GM12875 (cell line): ENCODE measurements at regions not wholly inside any gene's neighbourhood (a gene's known extent, or its start where the extent isn't known, plus 50 kb on each side); places are given as distances from the start of the nearest gene placed in this dataset.

Experiments
- H3K4me3 ChIP-seq: one replicate; pipeline ENCODE4 v1.5.1; 2011; ENCODE audit warnings: low read depth, low read length, control low read depth
- TF ChIP-seq, protein P1 (sequence below): IDR thresholded peaks from 2 replicates; pipeline ENCODE4 v1.5.1; 2011; ENCODE audit warnings: low read depth, mild to moderate bottlenecking, control low read depth, inconsistent platforms, low read length, moderate library complexity, borderline replicate concordance; ENCODE audit not compliant: insufficient read depth

- TF ChIP-seq, protein P1, sequence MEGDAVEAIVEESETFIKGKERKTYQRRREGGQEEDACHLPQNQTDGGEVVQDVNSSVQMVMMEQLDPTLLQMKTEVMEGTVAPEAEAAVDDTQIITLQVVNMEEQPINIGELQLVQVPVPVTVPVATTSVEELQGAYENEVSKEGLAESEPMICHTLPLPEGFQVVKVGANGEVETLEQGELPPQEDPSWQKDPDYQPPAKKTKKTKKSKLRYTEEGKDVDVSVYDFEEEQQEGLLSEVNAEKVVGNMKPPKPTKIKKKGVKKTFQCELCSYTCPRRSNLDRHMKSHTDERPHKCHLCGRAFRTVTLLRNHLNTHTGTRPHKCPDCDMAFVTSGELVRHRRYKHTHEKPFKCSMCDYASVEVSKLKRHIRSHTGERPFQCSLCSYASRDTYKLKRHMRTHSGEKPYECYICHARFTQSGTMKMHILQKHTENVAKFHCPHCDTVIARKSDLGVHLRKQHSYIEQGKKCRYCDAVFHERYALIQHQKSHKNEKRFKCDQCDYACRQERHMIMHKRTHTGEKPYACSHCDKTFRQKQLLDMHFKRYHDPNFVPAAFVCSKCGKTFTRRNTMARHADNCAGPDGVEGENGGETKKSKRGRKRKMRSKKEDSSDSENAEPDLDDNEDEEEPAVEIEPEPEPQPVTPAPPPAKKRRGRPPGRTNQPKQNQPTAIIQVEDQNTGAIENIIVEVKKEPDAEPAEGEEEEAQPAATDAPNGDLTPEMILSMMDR, result no peak
- H3K4me3 ChIP-seq, result no peak overlapping the region
Observed at GRCh38 chr3:135448520-135448919, 517.0 kb upstream of the PPP2R3A start.

GRCh38 chr3:135449046-135449445 is 516.5 kb upstream of the PPP2R3A start:
- TF ChIP-seq, protein P1, result no peak
- H3K4me3 ChIP-seq, result no peak overlapping the region

DNA sequence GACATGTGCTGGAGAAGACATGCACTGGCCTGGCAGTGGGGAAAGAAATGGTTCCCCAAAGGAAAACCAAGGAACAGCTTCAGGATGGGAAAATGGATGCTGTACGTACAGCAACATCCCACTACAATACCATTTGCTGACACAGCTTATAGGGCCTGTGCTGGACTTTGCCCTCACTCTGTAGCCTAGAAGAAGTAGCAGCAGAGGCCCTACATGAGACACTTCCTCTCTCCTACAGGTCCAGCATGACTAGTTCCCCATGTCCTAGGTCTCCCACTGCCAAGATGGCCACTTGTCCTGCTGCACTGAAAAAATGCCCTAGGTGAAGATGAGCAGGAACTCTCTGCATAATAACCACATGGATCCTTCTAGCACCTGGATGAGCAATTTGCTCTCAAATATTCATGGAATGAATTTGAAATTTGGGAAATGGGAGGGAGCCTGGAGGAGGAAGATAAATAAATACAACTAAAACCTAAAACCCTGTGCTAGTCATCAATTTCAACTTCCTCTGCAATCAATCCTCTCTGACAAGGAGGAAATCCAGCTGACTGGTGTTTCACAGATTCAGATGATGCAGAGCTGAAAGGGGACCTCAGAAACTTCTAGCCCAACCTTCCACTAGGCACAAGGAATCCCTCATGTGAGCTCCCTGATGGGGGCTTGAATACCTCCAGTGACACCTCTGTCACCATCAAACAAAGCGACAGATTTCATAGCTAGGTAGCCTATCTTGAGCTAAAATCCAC is 514.3 kb upstream of the PPP2R3A start:
- no peak overlapping the region for H3K4me3 ChIP-seq
- TF ChIP-seq, protein P1, result no peak

- TF ChIP-seq, protein P1, result no peak
- H3K4me3 ChIP-seq, result no peak overlapping the region
Observed at GRCh38 chr3:135452881-135453280, 512.6 kb upstream of the PPP2R3A start.

DNA sequence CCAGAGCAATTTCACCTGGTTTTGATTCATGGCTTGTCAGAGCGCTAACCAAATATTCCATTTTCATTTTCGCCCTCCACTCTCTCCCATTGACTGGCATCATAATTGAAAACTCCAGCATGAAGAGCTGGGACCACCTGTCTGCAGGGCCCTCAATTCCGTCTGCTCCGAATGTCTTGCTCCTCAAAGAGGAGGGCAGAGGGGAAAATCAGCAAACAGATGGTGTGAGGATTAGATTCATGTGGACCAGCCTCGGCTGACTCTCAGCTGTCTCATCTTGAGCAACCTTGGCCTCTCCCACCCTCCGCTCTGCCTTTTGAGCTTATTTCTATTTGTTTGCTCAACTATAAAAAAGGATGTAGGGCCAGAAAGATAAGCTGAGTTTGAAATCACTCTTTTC is 512.2 kb upstream of the PPP2R3A start:
- TF ChIP-seq, protein P1, result no peak
- H3K4me3 ChIP-seq, result no peak overlapping the region

- TF ChIP-seq, protein P1, result no peak
- H3K4me3 ChIP-seq, result no peak overlapping the region
Observed at GRCh38 chr3:135454890-135455289, 510.6 kb upstream of the PPP2R3A start.

GRCh38 chr3:135456108-135456790 is 509.3 kb upstream of the PPP2R3A start:
- TF ChIP-seq, protein P1, result no peak
- H3K4me3 ChIP-seq, result no peak overlapping the region
